ENCODE measurements at regions not wholly inside any gene's neighbourhood (a gene's known extent, or its start where the extent isn't known, plus 50 kb on each side); places are given as distances from the start of the nearest gene placed in this dataset.
"Not testable (repeated sequence)": the region's sequence is repeated elsewhere in the genome, so short reads cannot be mapped to it uniquely, and the experiment has no call there.

GRCh38 chr5:93682471-93683404 lies 58.7 kb downstream of the POU5F2 start:
- TF ChIP-seq CTCF (IDR thresholded peaks at IDR 0.05); POLR2AphosphoS5 (IDR thresholded peaks at IDR 0.05; ENCODE audit: low read depth, low read length); EP300 (IDR thresholded peaks at IDR 0.05; ENCODE audit: borderline replicate concordance in 1 of 2, low read depth in 1 of 2, low read length in 1 of 2); SIN3A (IDR thresholded peaks at IDR 0.05; ENCODE audit: borderline replicate concordance, low read depth, low read length): not testable (repeated sequence)
